SU-DHL-6 (cell line): ENCODE measurements at regions not wholly inside any gene's neighbourhood (a gene's known extent, or its start where the extent isn't known, plus 50 kb on each side); places are given as distances from the start of the nearest gene placed in this dataset.

Experiments used
- H2AFZ ChIP-seq: fragments of 200-600 bp; sonication (generic); 2 replicates; pipeline ENCODE4 v1.6.1; 2014; ENCODE audit warnings: low read depth, mild to moderate bottlenecking, moderate library complexity, mixed read lengths, antibody characterized with exemption, low read length; ENCODE audit not compliant: severe bottlenecking
- H3F3A ChIP-seq: fragments of 200-600 bp; shearing (Covaris generic); 2 replicates; pipeline ENCODE4 v1.6.0; 2016; ENCODE audit warnings: antibody characterized with exemption, mild to moderate bottlenecking; ENCODE audit not compliant: insufficient read depth
- H3K27ac ChIP-seq: fragments of 200-600 bp; sonication (generic); 2 replicates; pipeline ENCODE4 v1.5.1; 2016; ENCODE audit warnings: low read depth, mild to moderate bottlenecking, low read length, moderate library complexity, mixed read lengths
- H3K27me3 ChIP-seq: fragments of 200-600 bp; sonication (generic), shearing (Covaris generic); 2 replicates; pipeline ENCODE4 v1.6.0; 2014; ENCODE audit warnings: mild to moderate bottlenecking, low read length
- H3K36me3 ChIP-seq: fragments of 200-600 bp; sonication (generic); 2 replicates; pipeline ENCODE4 v1.6.1; 2014; ENCODE audit warnings: mild to moderate bottlenecking, low read length, mixed read lengths
- H3K4me2 ChIP-seq: fragments of 300-600, 200-600 bp; shearing (Covaris generic), sonication (generic); 2 replicates; pipeline ENCODE4 v1.6.0; 2014; ENCODE audit warnings: low read length, low read depth, mild to moderate bottlenecking; ENCODE audit not compliant: poor library complexity, severe bottlenecking
- H3K4me3 ChIP-seq: fragments of 200-600 bp; sonication (generic); 2 replicates; pipeline ENCODE4 v1.5.1; 2014; ENCODE audit warnings: antibody characterized with exemption, low read length, mild to moderate bottlenecking, mixed read lengths; ENCODE audit not compliant: insufficient read depth, poor library complexity, severe bottlenecking
- H3K79me2 ChIP-seq: fragments of 200-600 bp; sonication (generic); 2 replicates; pipeline ENCODE4 v1.6.1; 2014; ENCODE audit warnings: mild to moderate bottlenecking, low read length, moderate library complexity; ENCODE audit not compliant: insufficient read depth
- H3K9ac ChIP-seq: fragments of 200-600 bp; sonication (generic); 2 replicates; pipeline ENCODE4 v1.7.0; 2014; ENCODE audit warnings: mild to moderate bottlenecking, low read length
- H3K9me2 ChIP-seq: fragments of 200-600 bp; sonication (generic); replicated peaks from 2 replicates; pipeline ENCODE4 v1.6.1; 2014; ENCODE audit warnings: low read length; ENCODE audit not compliant: insufficient read depth
- H3K9me3 ChIP-seq: fragments of 200-600 bp; sonication (generic); 2 replicates; pipeline ENCODE4 v1.6.1; 2014; ENCODE audit warnings: low read length, mixed read lengths; ENCODE audit not compliant: insufficient read depth
- H4K20me1 ChIP-seq: fragments of 200-600 bp; sonication (generic); 2 replicates; pipeline ENCODE4 v1.6.1; 2014; ENCODE audit warnings: low read depth, mild to moderate bottlenecking, antibody characterized with exemption, low read length, moderate library complexity, mixed read lengths
- CTCF ChIP-seq: fragments of 200-600 bp; sonication (generic); IDR thresholded peaks from one replicate; pipeline ENCODE4 v1.5.1; 2017; ENCODE audit warnings: antibody characterized with exemption, mild to moderate bottlenecking, low read length, moderate library complexity; ENCODE audit not compliant: insufficient read depth, poor library complexity, severe bottlenecking
- EZH2phosphoT487 ChIP-seq: fragments of 200-600 bp; sonication (generic), shearing (Covaris generic); conservative IDR thresholded peaks from 2 replicates; pipeline ENCODE4 v1.6.1; 2018; ENCODE audit warnings: mild to moderate bottlenecking, antibody characterized with exemption, low read length, moderate library complexity, mixed read lengths

GRCh38 chr2:43121580-43122314, 104.7 kb downstream of the ZFP36L2 start:
- Histone ChIP-seq H3K9ac (no peak overlapping the region), H3K9me3 (peaks cover 8% of the 10 kb centered on the region; the same call in 1 of the 2 replicates), H3K9me2 (no peaks in the 10 kb centered on the region), H3K36me3 (no peaks in the 10 kb centered on the region; the same call in 1 of the 2 replicates), H4K20me1 (no peaks in the 10 kb centered on the region), H3F3A (no peaks in the 10 kb centered on the region), H2AFZ (no peak overlapping the region), H3K4me2 (no peak overlapping the region), H3K27me3 (no peaks in the 10 kb centered on the region), H3K27ac (no peak overlapping the region), H3K4me3 (no peak overlapping the region), H3K79me2 (no peaks in the 10 kb centered on the region)
- TF ChIP-seq CTCF (no peak), EZH2phosphoT487 (no peak)

GRCh38 chr2:43119303-43119702, 107.1 kb downstream of the ZFP36L2 start:
- H3K9me2 ChIP-seq, result no peaks in the 10 kb centered on the region
- no peak overlapping the region for H3K4me3 ChIP-seq
- peaks cover 8% of the 10 kb centered on the region; the same call in 1 of the 2 replicates for H3K9me3 ChIP-seq
- no peaks in the 10 kb centered on the region for H3K79me2 ChIP-seq
- H3K36me3 ChIP-seq, result no peaks in the 10 kb centered on the region; the same call in 1 of the 2 replicates
- no peaks in the 10 kb centered on the region for H3F3A ChIP-seq
- H3K9ac ChIP-seq, result no peak overlapping the region
- H3K4me2 ChIP-seq, result no peak overlapping the region
- no peaks in the 10 kb centered on the region for H3K27me3 ChIP-seq
- H3K27ac ChIP-seq, result no peak overlapping the region
- H2AFZ ChIP-seq, result no peak overlapping the region
- H4K20me1 ChIP-seq, result no peaks in the 10 kb centered on the region
- TF ChIP-seq EZH2phosphoT487 (no peak), CTCF (no peak)

GRCh38 chr2:43117521-43118143, 108.8 kb downstream of the ZFP36L2 start:
- no peaks in the 10 kb centered on the region for H3K27me3 ChIP-seq
- H3K79me2 ChIP-seq, result no peaks in the 10 kb centered on the region
- H4K20me1 ChIP-seq, result no peaks in the 10 kb centered on the region
- no peaks in the 10 kb centered on the region; the same call in 1 of the 2 replicates for H3K36me3 ChIP-seq
- no peak overlapping the region for H3K27ac ChIP-seq
- no peak overlapping the region for H3K4me3 ChIP-seq
- no peak overlapping the region for H3K9ac ChIP-seq
- TF ChIP-seq EZH2phosphoT487 (no peak), CTCF (no peak)
- H3K9me3 ChIP-seq, result peaks cover 8% of the 10 kb centered on the region; the same call in 1 of the 2 replicates
- H3K9me2 ChIP-seq, result no peaks in the 10 kb centered on the region
- no peak overlapping the region for H3K4me2 ChIP-seq
- H2AFZ ChIP-seq, result no peak overlapping the region
- H3F3A ChIP-seq, result no peaks in the 10 kb centered on the region
